ENCODE measurements at regions not wholly inside any gene's neighbourhood (a gene's known extent, or its start where the extent isn't known, plus 50 kb on each side); places are given as distances from the start of the nearest gene placed in this dataset.

DNA sequence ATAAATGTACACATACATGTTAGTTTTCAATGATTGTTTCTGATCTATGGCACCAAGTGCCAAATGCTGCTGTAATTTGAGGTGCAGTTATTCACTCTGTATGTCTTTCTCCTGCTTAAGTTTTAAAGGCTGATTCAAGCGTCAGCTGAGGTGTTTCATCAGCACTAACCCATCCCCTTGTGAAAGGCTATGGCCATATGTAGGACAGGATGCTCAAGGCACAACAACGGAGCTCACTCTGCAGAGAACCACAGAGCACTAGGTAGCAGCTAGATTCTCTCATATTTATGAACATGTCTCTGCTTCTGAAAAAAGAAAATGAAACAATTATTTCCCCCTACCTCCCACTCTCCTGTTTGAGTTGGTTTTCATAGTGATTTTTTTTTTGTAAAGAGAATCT, 340.0 kb upstream of the TMCO5A start:
- TF ChIP-seq, protein P1, sequence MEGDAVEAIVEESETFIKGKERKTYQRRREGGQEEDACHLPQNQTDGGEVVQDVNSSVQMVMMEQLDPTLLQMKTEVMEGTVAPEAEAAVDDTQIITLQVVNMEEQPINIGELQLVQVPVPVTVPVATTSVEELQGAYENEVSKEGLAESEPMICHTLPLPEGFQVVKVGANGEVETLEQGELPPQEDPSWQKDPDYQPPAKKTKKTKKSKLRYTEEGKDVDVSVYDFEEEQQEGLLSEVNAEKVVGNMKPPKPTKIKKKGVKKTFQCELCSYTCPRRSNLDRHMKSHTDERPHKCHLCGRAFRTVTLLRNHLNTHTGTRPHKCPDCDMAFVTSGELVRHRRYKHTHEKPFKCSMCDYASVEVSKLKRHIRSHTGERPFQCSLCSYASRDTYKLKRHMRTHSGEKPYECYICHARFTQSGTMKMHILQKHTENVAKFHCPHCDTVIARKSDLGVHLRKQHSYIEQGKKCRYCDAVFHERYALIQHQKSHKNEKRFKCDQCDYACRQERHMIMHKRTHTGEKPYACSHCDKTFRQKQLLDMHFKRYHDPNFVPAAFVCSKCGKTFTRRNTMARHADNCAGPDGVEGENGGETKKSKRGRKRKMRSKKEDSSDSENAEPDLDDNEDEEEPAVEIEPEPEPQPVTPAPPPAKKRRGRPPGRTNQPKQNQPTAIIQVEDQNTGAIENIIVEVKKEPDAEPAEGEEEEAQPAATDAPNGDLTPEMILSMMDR (IDR thresholded peaks at IDR 0.05): no peak
- TF ChIP-seq POLR2A (IDR thresholded peaks at IDR 0.05): no peak
